ENCODE measurements at regions not wholly inside any gene's neighbourhood (a gene's known extent, or its start where the extent isn't known, plus 50 kb on each side); places are given as distances from the start of the nearest gene placed in this dataset.

- TF ChIP-seq CTCF (IDR thresholded peaks at IDR 0.05; ENCODE audit: low read depth, low read length) (no peak), EZH2phosphoT487 (IDR thresholded peaks at IDR 0.05; ENCODE audit: low read depth) (no peak)
These were observed 209.7 kb downstream of the MINAR1 start for GRCh38 chr15:79641841-79642240.
